ENCODE measurements at regions not wholly inside any gene's neighbourhood (a gene's known extent, or its start where the extent isn't known, plus 50 kb on each side); places are given as distances from the start of the nearest gene placed in this dataset.

DNA sequence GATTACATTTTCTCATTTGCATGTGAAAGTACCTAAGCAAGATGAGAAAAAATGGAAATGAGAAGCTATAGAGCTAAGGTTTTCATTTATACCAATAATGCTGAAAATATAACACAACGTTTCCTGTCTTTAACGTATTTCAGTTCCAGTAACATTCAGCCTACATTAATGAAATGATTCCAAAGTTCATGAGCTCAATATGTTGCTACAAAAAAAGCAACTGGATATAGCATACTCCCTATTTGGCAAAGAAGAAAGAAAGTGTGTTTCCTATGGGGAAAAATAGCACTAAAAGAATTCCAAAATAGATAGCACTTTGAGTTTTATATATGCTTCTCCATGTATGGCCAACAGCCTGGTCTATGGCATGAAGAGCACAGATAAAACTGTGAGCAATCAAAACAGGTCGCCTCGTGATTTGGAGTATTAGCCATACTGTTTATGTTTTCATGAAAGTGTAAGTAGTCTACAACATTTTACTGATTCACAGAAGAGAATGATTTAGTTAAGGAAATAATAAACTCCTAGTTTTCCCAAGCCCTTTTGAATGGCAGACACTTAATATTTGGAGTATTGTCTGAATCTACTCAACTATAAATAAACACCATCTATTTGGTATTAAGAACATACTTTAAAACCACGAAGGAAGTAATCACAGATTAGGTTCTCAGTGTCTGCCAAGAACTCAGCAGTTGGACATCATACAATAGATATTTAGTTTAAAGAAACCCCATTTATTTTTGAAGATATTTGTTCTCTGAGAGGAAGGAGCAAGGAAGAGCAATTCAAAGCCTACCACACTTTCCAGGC lies 258.7 kb upstream of the RASA1 start:
- TF ChIP-seq ZNF317 (CRISPR knock-in tag; IDR thresholded peaks at IDR 0.05; ENCODE audit: borderline replicate concordance, low read depth) = no peak
- TF ChIP-seq ZNF671 (CRISPR knock-in tag; IDR thresholded peaks at IDR 0.05) = no peak
